Muscle of leg (tissue), 3 donors: ENCODE measurements at regions not wholly inside any gene's neighbourhood (a gene's known extent, or its start where the extent isn't known, plus 50 kb on each side); places are given as distances from the start of the nearest gene placed in this dataset.

Experiments
- DNase-seq: peaks from one replicate; pipeline ENCODE4 v3.0.0; 2013
- H3K27ac ChIP-seq: one replicate; pipeline ENCODE4 v1.5.1; 2013; ENCODE audit warnings: mild to moderate bottlenecking, low read length, control low read depth
- H3K27me3 ChIP-seq: one replicate; pipeline ENCODE4 v1.6.1; 2013; ENCODE audit warnings: low read length; ENCODE audit not compliant: control insufficient read depth, insufficient read depth
- H3K36me3 ChIP-seq: one replicate; pipeline ENCODE4 v1.6.1; 2013; ENCODE audit warnings: low read length; ENCODE audit not compliant: control insufficient read depth, insufficient read depth
- H3K4me1 ChIP-seq: one replicate; pipeline ENCODE4 v1.6.1; 2013; ENCODE audit warnings: low read length; ENCODE audit not compliant: control insufficient read depth, insufficient read depth
- H3K4me3 ChIP-seq: one replicate; pipeline ENCODE4 v1.5.1; 2013; ENCODE audit warnings: low read length, control low read depth
- H3K9me3 ChIP-seq: replicated peaks from 2 replicates; pipeline ENCODE4 v1.6.1; 2013; ENCODE audit warnings: low read depth, low read length; ENCODE audit not compliant: control insufficient read depth
- WGBS: methylation state at CpG from one replicate; pipeline ENCODE4 v1.1.5; 2013; ENCODE audit warnings: missing lambda C conversion rate; ENCODE audit not compliant: insufficient coverage; 5-methylcytosine and 5-hydroxymethylcytosine counted together

GRCh38 chr3:103909395-103909794 lies 1457.3 kb upstream of the ALCAM start:
- H3K27ac ChIP-seq: no peak overlapping the region
- no peaks in the 10 kb centered on the region for H3K36me3 ChIP-seq
- H3K9me3 ChIP-seq: no peaks in the 10 kb centered on the region
- WGBS: no CpG with 5 or more reads among the region's 1 CpG
- no peaks in the 10 kb centered on the region for H3K4me1 ChIP-seq
- H3K27me3 ChIP-seq: no peaks in the 10 kb centered on the region
- no peak overlapping the region for H3K4me3 ChIP-seq
- no peak for DNase-seq

- Histone ChIP-seq H3K36me3 (no peaks in the 10 kb centered on the region), H3K4me3 (no peak overlapping the region), H3K4me1 (no peaks in the 10 kb centered on the region), H3K9me3 (no peaks in the 10 kb centered on the region), H3K27me3 (no peaks in the 10 kb centered on the region), H3K27ac (no peak overlapping the region)
- DNase-seq: no peak
Measured at GRCh38 chr3:103918336-103918735, 1448.4 kb upstream of the ALCAM start.

- no peaks in the 10 kb centered on the region for H3K36me3 ChIP-seq
- WGBS: no CpG with 5 or more reads among the region's 3 CpGs
- no peak overlapping the region for H3K4me3 ChIP-seq
- no peaks in the 10 kb centered on the region for H3K4me1 ChIP-seq
- H3K27ac ChIP-seq: no peak overlapping the region
- H3K9me3 ChIP-seq: no peaks in the 10 kb centered on the region
- no peaks in the 10 kb centered on the region for H3K27me3 ChIP-seq
- no peak for DNase-seq
Measured at GRCh38 chr3:103919327-103919726, 1447.4 kb upstream of the ALCAM start.

- H3K36me3 ChIP-seq: no peaks in the 10 kb centered on the region
- DNase-seq: no peak
- H3K9me3 ChIP-seq: no peaks in the 10 kb centered on the region
- H3K4me1 ChIP-seq: no peaks in the 10 kb centered on the region
- H3K4me3 ChIP-seq: no peak overlapping the region
- H3K27ac ChIP-seq: no peak overlapping the region
- H3K27me3 ChIP-seq: no peaks in the 10 kb centered on the region
Measured at GRCh38 chr3:103923907-103924306, 1442.8 kb upstream of the ALCAM start.

- Histone ChIP-seq H3K27me3 (no peaks in the 10 kb centered on the region), H3K4me3 (no peak overlapping the region), H3K9me3 (no peaks in the 10 kb centered on the region), H3K4me1 (no peaks in the 10 kb centered on the region), H3K36me3 (no peaks in the 10 kb centered on the region), H3K27ac (no peak overlapping the region)
- no CpG with 5 or more reads among the region's 1 CpG for WGBS
- no peak for DNase-seq
Measured at GRCh38 chr3:103924544-103924943, 1442.2 kb upstream of the ALCAM start.

GRCh38 chr3:103926936-103927335 lies 1439.8 kb upstream of the ALCAM start:
- Histone ChIP-seq H3K9me3 (no peaks in the 10 kb centered on the region), H3K4me3 (no peak overlapping the region), H3K36me3 (no peaks in the 10 kb centered on the region), H3K27me3 (no peaks in the 10 kb centered on the region), H3K4me1 (no peaks in the 10 kb centered on the region), H3K27ac (no peak overlapping the region)
- DNase-seq: no peak
- WGBS: 83% methylated on average over 8 of the region's 12 CpGs

- WGBS: 83% methylated on average over 1 of the region's 1 CpG
- Histone ChIP-seq H3K4me1 (no peaks in the 10 kb centered on the region), H3K36me3 (no peaks in the 10 kb centered on the region), H3K27me3 (no peaks in the 10 kb centered on the region), H3K4me3 (no peak overlapping the region), H3K9me3 (no peaks in the 10 kb centered on the region), H3K27ac (no peak overlapping the region)
- no peak for DNase-seq
Measured at GRCh38 chr3:103927896-103928295, 1438.8 kb upstream of the ALCAM start.

DNA sequence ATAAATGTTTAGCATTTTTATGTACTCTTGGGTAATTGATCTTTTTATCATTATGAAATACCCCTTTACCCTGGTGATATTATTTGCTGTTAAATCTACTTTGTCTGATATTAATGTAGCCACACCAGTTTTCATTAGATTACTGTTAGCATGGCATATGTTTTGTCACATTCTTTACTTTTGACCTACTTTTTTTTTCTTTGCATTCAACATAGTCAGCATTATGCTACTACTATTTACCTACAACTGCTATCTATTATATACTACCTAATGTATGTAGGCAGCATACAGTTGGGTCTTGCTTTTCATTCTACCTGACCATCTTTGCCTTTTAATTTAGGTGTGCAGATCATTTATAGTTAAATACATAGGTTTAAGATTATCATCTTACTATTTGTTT lies 1429.6 kb upstream of the ALCAM start:
- no peaks in the 10 kb centered on the region for H3K27me3 ChIP-seq
- H3K4me1 ChIP-seq: no peaks in the 10 kb centered on the region
- H3K27ac ChIP-seq: no peak overlapping the region
- DNase-seq: no peak
- no peak overlapping the region for H3K4me3 ChIP-seq
- no peaks in the 10 kb centered on the region for H3K9me3 ChIP-seq
- H3K36me3 ChIP-seq: no peaks in the 10 kb centered on the region

- Histone ChIP-seq H3K36me3 (no peaks in the 10 kb centered on the region), H3K4me3 (no peak overlapping the region), H3K9me3 (no peaks in the 10 kb centered on the region), H3K27ac (no peak overlapping the region), H3K4me1 (no peaks in the 10 kb centered on the region), H3K27me3 (no peaks in the 10 kb centered on the region)
- no CpG with 5 or more reads among the region's 2 CpGs for WGBS
- no peak for DNase-seq
Measured at GRCh38 chr3:103947062-103947461, 1419.6 kb upstream of the ALCAM start.

GRCh38 chr3:103949693-103950092 lies 1417.0 kb upstream of the ALCAM start:
- no peak overlapping the region for H3K27ac ChIP-seq
- no peaks in the 10 kb centered on the region for H3K27me3 ChIP-seq
- no peak overlapping the region for H3K4me3 ChIP-seq
- H3K36me3 ChIP-seq: no peaks in the 10 kb centered on the region
- no peak for DNase-seq
- H3K4me1 ChIP-seq: no peaks in the 10 kb centered on the region
- no CpG with 5 or more reads among the region's 1 CpG for WGBS
- no peaks in the 10 kb centered on the region for H3K9me3 ChIP-seq

GRCh38 chr3:103950676-103951075 lies 1416.0 kb upstream of the ALCAM start:
- no CpG with 5 or more reads among the region's 3 CpGs for WGBS
- no peaks in the 10 kb centered on the region for H3K27me3 ChIP-seq

More at GRCh38 chr3:103950676-103951075, 1416.0 kb upstream of the ALCAM start:
- no peaks in the 10 kb centered on the region for H3K4me1 ChIP-seq
- no peak overlapping the region for H3K4me3 ChIP-seq
- no peaks in the 10 kb centered on the region for H3K9me3 ChIP-seq
- no peaks in the 10 kb centered on the region for H3K36me3 ChIP-seq
- DNase-seq: no peak
- H3K27ac ChIP-seq: no peak overlapping the region
